Coronary artery (tissue), 2 donors: ENCODE measurements at regions not wholly inside any gene's neighbourhood (a gene's known extent, or its start where the extent isn't known, plus 50 kb on each side); places are given as distances from the start of the nearest gene placed in this dataset.

Source experiments
- DNase-seq: peaks from one replicate; pipeline ENCODE4 v3.0.0-alpha.2; 2017; ENCODE audit warnings: low spot score
- H3K27ac ChIP-seq, 2 donors: fragments of 200-600 bp; sonication (generic); one replicate each; pipeline ENCODE4 v1.5.1; 2016 to 2019
- H3K4me3 ChIP-seq: fragments of 200-600 bp; sonication (generic); 2 replicates; pipeline ENCODE4 v1.5.1; 2016; ENCODE audit warnings: mild to moderate bottlenecking, moderate library complexity
- CTCF ChIP-seq: fragments of 200-600 bp; sonication (generic); IDR thresholded peaks from one replicate; pipeline ENCODE4 v1.5.1; 2019; ENCODE audit warnings: antibody characterized with exemption

- H3K4me3 ChIP-seq = no peak overlapping the region
- no peak for DNase-seq
- no peak for TF ChIP-seq CTCF
- H3K27ac ChIP-seq = no peak overlapping the region
These were observed 772.2 kb upstream of the ALCAM start for GRCh38 chr3:104594491-104594890.

- no peak for TF ChIP-seq CTCF
- no peak overlapping the region for H3K27ac ChIP-seq
- H3K4me3 ChIP-seq = no peak overlapping the region
- no peak for DNase-seq
These were observed 770.7 kb upstream of the ALCAM start for GRCh38 chr3:104596054-104596453.

GRCh38 chr3:104596551-104596950 lies 770.2 kb upstream of the ALCAM start:
- no peak overlapping the region for H3K27ac ChIP-seq
- DNase-seq = no peak
- H3K4me3 ChIP-seq = no peak overlapping the region
- no peak for TF ChIP-seq CTCF

- DNase-seq = no peak
- Histone ChIP-seq H3K4me3 (no peak overlapping the region), H3K27ac (no peak overlapping the region)
- TF ChIP-seq CTCF = no peak
These were observed 767.7 kb upstream of the ALCAM start for GRCh38 chr3:104598848-104599511.

- H3K27ac ChIP-seq = no peak overlapping the region
- no peak for DNase-seq
- no peak overlapping the region for H3K4me3 ChIP-seq
- no peak for TF ChIP-seq CTCF
These were observed 762.2 kb upstream of the ALCAM start for GRCh38 chr3:104604326-104605010.

- DNase-seq = no peak
- Histone ChIP-seq H3K27ac (no peak overlapping the region), H3K4me3 (no peak overlapping the region)
- TF ChIP-seq CTCF = no peak
These were observed 759.9 kb upstream of the ALCAM start for GRCh38 chr3:104606812-104607211.
